ENCODE measurements at regions not wholly inside any gene's neighbourhood (a gene's known extent, or its start where the extent isn't known, plus 50 kb on each side); places are given as distances from the start of the nearest gene placed in this dataset.

GRCh38 chr4:110877778-110878370 is 255.0 kb upstream of the PITX2 start:
- Histone ChIP-seq H3K27ac (no peak overlapping the region), H3K4me3 (no peak overlapping the region), H3K4me1 (no peaks in the 10 kb centered on the region), H3K27me3 (no peaks in the 10 kb centered on the region), H3K36me3 (no peaks in the 10 kb centered on the region), H3K9me3 (no peaks in the 10 kb centered on the region)
- TF ChIP-seq CTCF (IDR thresholded peaks at IDR 0.05), result no peak
- ATAC-seq (no peak), FAIRE-seq (no peak), DNase-seq (no peak)
- 48 to 66% methylated on average over 2 of the region's 2 CpGs for WGBS, 2 donors
- intact Hi-C loops (cut with DNase I), result no loop called here

GRCh38 chr4:110878413-110878812 is 255.5 kb upstream of the PITX2 start:
- 59 to 78% methylated on average over 2 of the region's 2 CpGs for WGBS, 2 donors
- ATAC-seq (no peak), DNase-seq (no peak), FAIRE-seq (no peak)
- Histone ChIP-seq H3K9me3 (no peaks in the 10 kb centered on the region), H3K4me1 (no peaks in the 10 kb centered on the region), H3K27me3 (no peaks in the 10 kb centered on the region), H3K27ac (no peak overlapping the region), H3K4me3 (no peak overlapping the region), H3K36me3 (no peaks in the 10 kb centered on the region)
- intact Hi-C loops (cut with DNase I), result no loop called here
- TF ChIP-seq CTCF (IDR thresholded peaks at IDR 0.05), result no peak

- ATAC-seq (no peak), DNase-seq (no peak), FAIRE-seq (no peak)
- Histone ChIP-seq H3K27ac (no peak overlapping the region), H3K27me3 (no peaks in the 10 kb centered on the region), H3K9me3 (no peaks in the 10 kb centered on the region), H3K36me3 (no peaks in the 10 kb centered on the region), H3K4me1 (no peaks in the 10 kb centered on the region), H3K4me3 (no peak overlapping the region)
- intact Hi-C loops (cut with DNase I), result no loop called here
- TF ChIP-seq CTCF (IDR thresholded peaks at IDR 0.05), result no peak
- 67 to 69% methylated on average over 3 of the region's 3 CpGs for WGBS, 2 donors
These were observed 256.1 kb upstream of the PITX2 start for GRCh38 chr4:110878956-110879355.

GRCh38 chr4:110886270-110886669 is 263.4 kb upstream of the PITX2 start:
- intact Hi-C loops (cut with DNase I), result no loop called here
- DNase-seq (no peak), ATAC-seq (no peak), FAIRE-seq (no peak)
- H3K4me1 ChIP-seq, result no peaks in the 10 kb centered on the region
- no peaks in the 10 kb centered on the region for H3K9me3 ChIP-seq
- H3K27ac ChIP-seq, result no peak overlapping the region
- no peaks in the 10 kb centered on the region for H3K27me3 ChIP-seq
- no peaks in the 10 kb centered on the region for H3K36me3 ChIP-seq
- WGBS, 2 donors, result 58 to 74% methylated on average over 6 of the region's 6 CpGs
- TF ChIP-seq CTCF (IDR thresholded peaks at IDR 0.05), result no peak
- H3K4me3 ChIP-seq, result no peak overlapping the region

GRCh38 chr4:110886856-110887255 is 264.0 kb upstream of the PITX2 start:
- WGBS, 2 donors, result 81 to 85% methylated on average over 8 of the region's 8 CpGs
- no peak for FAIRE-seq
- ATAC-seq, result no peak
- no peaks in the 10 kb centered on the region for H3K9me3 ChIP-seq
- no peaks in the 10 kb centered on the region for H3K27me3 ChIP-seq
- intact Hi-C loops (cut with DNase I), result no loop called here
- no peak overlapping the region for H3K27ac ChIP-seq
- H3K4me1 ChIP-seq, result no peaks in the 10 kb centered on the region
- no peaks in the 10 kb centered on the region for H3K36me3 ChIP-seq
- DNase-seq, result no peak
- no peak for TF ChIP-seq CTCF (IDR thresholded peaks at IDR 0.05)
- no peak overlapping the region for H3K4me3 ChIP-seq
